Esophagus squamous epithelium (tissue), 5 donors: ENCODE measurements at regions not wholly inside any gene's neighbourhood (a gene's known extent, or its start where the extent isn't known, plus 50 kb on each side); places are given as distances from the start of the nearest gene placed in this dataset.

Source experiments
- DNase-seq: peaks from one replicate; lab custom pipeline; 2025; lab: John Stamatoyannopoulos, UW
- H3K27ac ChIP-seq, 4 donors: fragments of 200-600 bp; sonication (generic); one replicate each; pipeline ENCODE4 v1.5.1; 2016 to 2019; ENCODE audit warnings: mild to moderate bottlenecking in 1 of 4
- H3K27me3 ChIP-seq, 4 donors: fragments of 200-600 bp; sonication (generic); 1 replicate in 3 of 4; 2 replicates in 1 of 4; pipeline versions ENCODE4 v1.5.1 to v1.6.0; 2017 to 2021; ENCODE audit warnings: antibody characterized with exemption in 1 of 4
- H3K36me3 ChIP-seq, 3 donors: fragments of 200-600 bp; sonication (generic); one replicate each; pipeline ENCODE4 v1.5.1; 2016 to 2019
- H3K4me1 ChIP-seq, 3 donors: fragments of 200-600 bp; sonication (generic); one replicate each; pipeline ENCODE4 v1.5.1; 2017 to 2019
- H3K4me3 ChIP-seq, 4 donors: fragments of 200-600 bp; sonication (generic); 1 replicate in 3 of 4; 2 replicates in 1 of 4; pipeline ENCODE4 v1.5.1; 2016 to 2019; ENCODE audit warnings: mild to moderate bottlenecking in 2 of 4, moderate library complexity in 1 of 4
- H3K9me3 ChIP-seq, 3 donors: fragments of 200-600 bp; sonication (generic); one replicate each; pipeline ENCODE4 v1.5.1; 2016 to 2019
- CTCF ChIP-seq, 6 experiments: fragments of 450-650 bp in 4 of 6; fragments of 200-600 bp in 2 of 6; sonication (generic) in 2 of 6; IDR thresholded peaks; one replicate each; pipeline ENCODE4 v1.5.1; 2016 to 2019; ENCODE audit warnings: antibody characterized with exemption in 6 of 6, mild to moderate bottlenecking in 4 of 6, moderate library complexity in 4 of 6
- POLR2A ChIP-seq, 4 donors: fragments of 450-650 bp; IDR thresholded peaks; one replicate each; pipeline ENCODE4 v1.6.1; 2017; ENCODE audit warnings: antibody characterized with exemption in 4 of 4, mild to moderate bottlenecking in 4 of 4, moderate library complexity in 3 of 4
- WGBS, 2 donors: methylation state at CpG; one replicate each; pipeline ENCODE4 v1.1.5; 2018; 5-methylcytosine and 5-hydroxymethylcytosine counted together
- intact Hi-C: fragments of 100-400 bp; cut with DNase I; formaldehyde crosslinking; loops from one replicate; pipeline ENCODE4 v1.15.0; 2022
- small RNA-seq, 4 donors: library from RNA; depleted of rRNA; stranded (forward); fragments of <200 nt; gene quantifications; one replicate each; pipeline ENCODE3, GENCODE V24; 2016
- donor health status: DM: yes; HTN: yes; CAD: no.

DNA sequence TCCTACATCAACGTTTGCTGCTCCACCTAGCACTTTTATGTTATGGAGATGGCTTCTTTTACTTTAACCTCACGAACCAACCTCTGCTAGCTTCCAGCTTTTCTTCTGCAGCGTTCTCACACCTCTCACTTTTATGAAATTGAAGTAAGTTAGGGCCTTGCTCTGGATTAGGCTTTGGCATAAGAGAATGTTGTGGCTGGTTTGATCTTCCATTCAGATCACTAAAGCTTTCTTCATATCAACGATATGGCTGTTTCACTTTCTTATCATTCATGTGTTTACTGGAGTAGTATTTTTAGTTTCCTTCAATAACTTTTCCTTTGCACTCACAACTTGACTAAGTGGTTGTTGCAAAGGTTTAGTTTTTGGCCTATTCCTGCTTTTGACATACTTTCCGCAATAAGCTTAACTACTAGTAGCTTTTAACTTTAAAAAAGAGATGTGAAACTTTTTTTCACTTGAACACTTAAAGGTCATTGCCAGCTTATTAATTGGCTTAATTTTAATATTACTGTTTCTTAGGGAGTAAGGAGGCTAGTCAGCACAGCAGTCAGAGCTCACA is 60.0 kb upstream of the SPRY2 start:
- Histone ChIP-seq H3K4me3 (no peak overlapping the region), H3K27me3 (no peaks in the 10 kb centered on the region), H3K4me1 (peaks cover 0 to 6% (median 0%) of the 10 kb centered on the region in 3 donors), H3K27ac (no peak overlapping the region), H3K36me3 (no peaks in the 10 kb centered on the region), H3K9me3 (no peaks in the 10 kb centered on the region)
- TF ChIP-seq POLR2A (IDR thresholded peaks at IDR 0.05): no peak
- TF ChIP-seq CTCF (IDR thresholded peaks at IDR 0.05): no peak
- intact Hi-C loops: no loop called here
- WGBS, 2 donors: 63 to 75% methylated on average over 5 of the region's 5 CpGs
- no peak for DNase-seq

GRCh38 chr13:80400164-80400864 is 59.4 kb upstream of the SPRY2 start:
- Histone ChIP-seq H3K27ac (no peak overlapping the region), H3K4me3 (no peak overlapping the region), H3K36me3 (no peaks in the 10 kb centered on the region), H3K9me3 (no peaks in the 10 kb centered on the region), H3K4me1 (peaks cover 0 to 6% (median 0%) of the 10 kb centered on the region in 3 donors), H3K27me3 (no peaks in the 10 kb centered on the region)
- WGBS, 2 donors: 27 to 31% methylated on average over 3 of the region's 3 CpGs
- no peak for DNase-seq
- intact Hi-C loops: no loop called here
- no peak for TF ChIP-seq CTCF (IDR thresholded peaks at IDR 0.05)

GRCh38 chr13:80399340-80400163 is 58.6 kb upstream of the SPRY2 start:
- no peaks in the 10 kb centered on the region for H3K36me3 ChIP-seq
- no peak for DNase-seq
- no peak overlapping the region for H3K4me3 ChIP-seq
- H3K9me3 ChIP-seq: peaks cover 0 to 6% (median 1%) of the 10 kb centered on the region in 3 donors
- intact Hi-C loops: no loop called here
- 33 to 55% methylated on average over 13 of the region's 13 CpGs for WGBS, 2 donors
- peaks cover 0 to 6% (median 0%) of the 10 kb centered on the region in 3 donors for H3K4me1 ChIP-seq
- TF ChIP-seq CTCF (IDR thresholded peaks at IDR 0.05): no peak
- TF ChIP-seq POLR2A (IDR thresholded peaks at IDR 0.05): no peak
- no peak overlapping the region for H3K27ac ChIP-seq
- no peaks in the 10 kb centered on the region for H3K27me3 ChIP-seq

Small RNAs in the stretch of these regions (small RNA-seq; reads per million reads assigned to genes)
- gene HIGD1AP2: 0 reads per million in 4 donors
- gene RNU6-67P: 0 reads per million in 4 donors
- gene RNU6-77P: 0 reads per million in 4 donors
